ENCODE measurements at regions not wholly inside any gene's neighbourhood (a gene's known extent, or its start where the extent isn't known, plus 50 kb on each side); places are given as distances from the start of the nearest gene placed in this dataset.

GRCh38 chr5:104513640-104514072 lies 951.1 kb upstream of the NUDT12 start:
- Mint-ChIP-seq H3K9me3 (peaks cover 28% of the 10 kb centered on the region), H3K4me1 (no peaks in the 10 kb centered on the region), H3K36me3 (ENCODE audit: low read depth) (peaks cover 5% of the 10 kb centered on the region), H3K27me3 (ENCODE audit: low read depth, poor library complexity) (no peaks in the 10 kb centered on the region), H3K27ac (no peak overlapping the region), H3K4me3 (no peak overlapping the region)
- no peak for TF ChIP-seq CTCF (IDR thresholded peaks at IDR 0.05)
- no peak for DNase-seq

- Mint-ChIP-seq H3K9me3 (peaks cover 28% of the 10 kb centered on the region), H3K27me3 (ENCODE audit: low read depth, poor library complexity) (no peaks in the 10 kb centered on the region), H3K4me1 (no peaks in the 10 kb centered on the region), H3K36me3 (ENCODE audit: low read depth) (peaks cover 5% of the 10 kb centered on the region), H3K27ac (no peak overlapping the region), H3K4me3 (no peak overlapping the region)
- no peak for DNase-seq
- no peak for TF ChIP-seq CTCF (IDR thresholded peaks at IDR 0.05)
These were observed 950.6 kb upstream of the NUDT12 start for GRCh38 chr5:104513121-104513602.

GRCh38 chr5:104512063-104512825 lies 949.7 kb upstream of the NUDT12 start:
- Mint-ChIP-seq H3K27me3 (ENCODE audit: low read depth, poor library complexity) (no peaks in the 10 kb centered on the region), H3K4me1 (no peaks in the 10 kb centered on the region), H3K9me3 (peaks cover 28% of the 10 kb centered on the region), H3K27ac (no peak overlapping the region), H3K4me3 (no peak overlapping the region), H3K36me3 (ENCODE audit: low read depth) (peaks cover 5% of the 10 kb centered on the region)
- no peak for DNase-seq
- no peak for TF ChIP-seq CTCF (IDR thresholded peaks at IDR 0.05)

GRCh38 chr5:104498281-104498680 lies 935.7 kb upstream of the NUDT12 start:
- Mint-ChIP-seq H3K4me1 (no peaks in the 10 kb centered on the region), H3K4me3 (no peak overlapping the region), H3K27ac (no peak overlapping the region), H3K9me3 (no peaks in the 10 kb centered on the region), H3K27me3 (ENCODE audit: low read depth, poor library complexity) (no peaks in the 10 kb centered on the region), H3K36me3 (ENCODE audit: low read depth) (no peaks in the 10 kb centered on the region)
- TF ChIP-seq CTCF (IDR thresholded peaks at IDR 0.05), result no peak
- DNase-seq, result no peak

GRCh38 chr5:104494083-104494482 lies 931.5 kb upstream of the NUDT12 start:
- H3K9me3 Mint-ChIP-seq, result no peaks in the 10 kb centered on the region
- no peak overlapping the region for H3K27ac Mint-ChIP-seq
- H3K27me3 Mint-ChIP-seq (ENCODE audit: low read depth, poor library complexity), result no peaks in the 10 kb centered on the region
- TF ChIP-seq CTCF (IDR thresholded peaks at IDR 0.05), result no peak
- DNase-seq, result no peak
- H3K4me1 Mint-ChIP-seq, result no peaks in the 10 kb centered on the region
- H3K4me3 Mint-ChIP-seq, result no peak overlapping the region
- no peaks in the 10 kb centered on the region for H3K36me3 Mint-ChIP-seq (ENCODE audit: low read depth)

- no peaks in the 10 kb centered on the region for H3K36me3 Mint-ChIP-seq (ENCODE audit: low read depth)
These were observed 910.2 kb upstream of the NUDT12 start for GRCh38 chr5:104472811-104473210.

More at GRCh38 chr5:104472811-104473210, 910.2 kb upstream of the NUDT12 start:
- Mint-ChIP-seq H3K4me1 (no peaks in the 10 kb centered on the region), H3K27ac (no peak overlapping the region), H3K4me3 (no peak overlapping the region), H3K27me3 (ENCODE audit: low read depth, poor library complexity) (no peaks in the 10 kb centered on the region), H3K9me3 (peaks cover 32% of the 10 kb centered on the region)
- TF ChIP-seq CTCF (IDR thresholded peaks at IDR 0.05), result no peak
- no peak for DNase-seq

All from nephron progenitor cell (in vitro differentiated cells).